Vagina (tissue), 2 donors: ENCODE measurements at regions not wholly inside any gene's neighbourhood (a gene's known extent, or its start where the extent isn't known, plus 50 kb on each side); places are given as distances from the start of the nearest gene placed in this dataset.

Experiments used
- DNase-seq, 2 donors: peaks; one replicate each; pipeline ENCODE4 v3.0.0-alpha.2; 2017; ENCODE audit errors: extremely low spot score in 2 of 2
- H3K27ac ChIP-seq: fragments of 200-600 bp; sonication (generic); one replicate; pipeline ENCODE4 v1.5.1; 2019
- H3K27me3 ChIP-seq: fragments of 200-600 bp; sonication (generic); one replicate; pipeline ENCODE4 v1.5.1; 2019
- H3K36me3 ChIP-seq, 2 donors: fragments of 200-600 bp; sonication (generic); one replicate each; pipeline ENCODE4 v1.5.1; 2017 to 2019
- H3K4me1 ChIP-seq: fragments of 200-600 bp; sonication (generic); one replicate; pipeline ENCODE4 v1.5.1; 2019
- H3K4me3 ChIP-seq, 2 donors: fragments of 200-600 bp; sonication (generic); 1 replicate in 1 of 2; 2 replicates in 1 of 2; pipeline ENCODE4 v1.5.1; 2016 to 2019
- H3K9me3 ChIP-seq: fragments of 200-600 bp; sonication (generic); one replicate; pipeline ENCODE4 v1.5.1; 2019
- CTCF ChIP-seq, 3 experiments: fragments of 450-650 bp in 2 of 3; fragments of 200-600 bp in 1 of 3; sonication (generic) in 1 of 3; IDR thresholded peaks; one replicate each; pipeline ENCODE4 v1.5.1; 2017 to 2019; ENCODE audit warnings: antibody characterized with exemption in 3 of 3, mild to moderate bottlenecking in 2 of 3, moderate library complexity in 2 of 3
- POLR2A ChIP-seq, 2 donors: fragments of 450-650 bp; IDR thresholded peaks; one replicate each; pipeline ENCODE4 v1.6.1; 2017; ENCODE audit warnings: antibody characterized with exemption in 2 of 2, mild to moderate bottlenecking in 2 of 2, moderate library complexity in 2 of 2
- POLR2AphosphoS5 ChIP-seq, 2 donors: sonication (generic); formaldehyde crosslinking; IDR thresholded peaks; one replicate each; pipeline ENCODE4 v1.9.0; 2017; ENCODE audit warnings: antibody characterized with exemption in 2 of 2, mild to moderate bottlenecking in 2 of 2, low read depth in 1 of 2; ENCODE audit not compliant: insufficient read depth in 1 of 2
- intact Hi-C: fragments of 100-400 bp; cut with DNase I; formaldehyde crosslinking; loops from one replicate; pipeline ENCODE4 v1.15.1; 2023

- Histone ChIP-seq H3K4me1 (no peaks in the 10 kb centered on the region), H3K27me3 (no peaks in the 10 kb centered on the region), H3K4me3 (no peak overlapping the region), H3K27ac (no peak overlapping the region), H3K36me3 (no peaks in the 10 kb centered on the region), H3K9me3 (no peaks in the 10 kb centered on the region)
- DNase-seq = no peak
- intact Hi-C loops = no loop called here
- no peak for TF ChIP-seq POLR2AphosphoS5 (IDR thresholded peaks at IDR 0.05; ENCODE audit: insufficient read depth in 1 of 2, low read depth in 1 of 2)
- TF ChIP-seq CTCF (IDR thresholded peaks at IDR 0.05) = no peak
- TF ChIP-seq POLR2A (IDR thresholded peaks at IDR 0.05) = no peak
These were observed 143.5 kb upstream of the NOX3 start for GRCh38 chr6:155599160-155599559.

GRCh38 chr6:155595284-155595683 is 139.6 kb upstream of the NOX3 start:
- intact Hi-C loops = no loop called here
- no peak for TF ChIP-seq CTCF (IDR thresholded peaks at IDR 0.05)
- no peak for TF ChIP-seq POLR2AphosphoS5 (IDR thresholded peaks at IDR 0.05; ENCODE audit: insufficient read depth in 1 of 2, low read depth in 1 of 2)
- TF ChIP-seq POLR2A (IDR thresholded peaks at IDR 0.05) = no peak
- H3K4me1 ChIP-seq = no peaks in the 10 kb centered on the region

GRCh38 chr6:155591741-155592140 is 136.1 kb upstream of the NOX3 start:
- no peak for DNase-seq
- Histone ChIP-seq H3K27ac (no peak overlapping the region), H3K4me3 (no peak overlapping the region), H3K4me1 (no peaks in the 10 kb centered on the region), H3K36me3 (no peaks in the 10 kb centered on the region), H3K9me3 (no peaks in the 10 kb centered on the region), H3K27me3 (no peaks in the 10 kb centered on the region)
- no peak for TF ChIP-seq POLR2AphosphoS5 (IDR thresholded peaks at IDR 0.05; ENCODE audit: insufficient read depth in 1 of 2, low read depth in 1 of 2)
- TF ChIP-seq CTCF (IDR thresholded peaks at IDR 0.05) = no peak
- no peak for TF ChIP-seq POLR2A (IDR thresholded peaks at IDR 0.05)
- intact Hi-C loops = no loop called here

More at GRCh38 chr6:155595284-155595683, 139.6 kb upstream of the NOX3 start:
- Histone ChIP-seq H3K9me3 (no peaks in the 10 kb centered on the region), H3K4me3 (no peak overlapping the region), H3K27me3 (no peaks in the 10 kb centered on the region), H3K36me3 (no peaks in the 10 kb centered on the region), H3K27ac (no peak overlapping the region)
- DNase-seq = no peak

- TF ChIP-seq POLR2AphosphoS5 (IDR thresholded peaks at IDR 0.05; ENCODE audit: insufficient read depth in 1 of 2, low read depth in 1 of 2) (no peak), POLR2A (IDR thresholded peaks at IDR 0.05) (no peak), CTCF (IDR thresholded peaks at IDR 0.05) (no peak)
- no peaks in the 10 kb centered on the region for H3K4me1 ChIP-seq
- no peaks in the 10 kb centered on the region for H3K27me3 ChIP-seq
- H3K4me3 ChIP-seq = no peak overlapping the region
- intact Hi-C loops = no loop called here
- H3K27ac ChIP-seq = no peak overlapping the region
- H3K9me3 ChIP-seq = no peaks in the 10 kb centered on the region
- no peak for DNase-seq
- no peaks in the 10 kb centered on the region for H3K36me3 ChIP-seq
These were observed 133.6 kb upstream of the NOX3 start for GRCh38 chr6:155589190-155589589.

- intact Hi-C loops = no loop called here
These were observed 132.2 kb upstream of the NOX3 start for GRCh38 chr6:155587817-155588216.

More at GRCh38 chr6:155587817-155588216, 132.2 kb upstream of the NOX3 start:
- no peaks in the 10 kb centered on the region for H3K9me3 ChIP-seq
- H3K4me1 ChIP-seq = no peaks in the 10 kb centered on the region
- no peak overlapping the region for H3K4me3 ChIP-seq
- no peaks in the 10 kb centered on the region for H3K27me3 ChIP-seq
- DNase-seq = no peak
- H3K27ac ChIP-seq = no peak overlapping the region
- no peaks in the 10 kb centered on the region for H3K36me3 ChIP-seq
- no peak for TF ChIP-seq POLR2AphosphoS5 (IDR thresholded peaks at IDR 0.05; ENCODE audit: insufficient read depth in 1 of 2, low read depth in 1 of 2)
- no peak for TF ChIP-seq CTCF (IDR thresholded peaks at IDR 0.05)
- no peak for TF ChIP-seq POLR2A (IDR thresholded peaks at IDR 0.05)
